HEK293 (cell line): ENCODE measurements at regions not wholly inside any gene's neighbourhood (a gene's known extent, or its start where the extent isn't known, plus 50 kb on each side); places are given as distances from the start of the nearest gene placed in this dataset.

Experiments used
- CTCF ChIA-PET: fragments of 350-600 bp; formaldehyde crosslinking; extraction: SDS; loops from one replicate; lab custom pipeline; 2021; ENCODE audit warnings: antibody characterized with exemption; lab: Yijun Ruan, JAX
- POLR2A ChIA-PET: fragments of 300-600 bp; formaldehyde crosslinking; extraction: SDS; loops from one replicate; lab custom pipeline; 2020; ENCODE audit warnings: antibody characterized with exemption, inconsistent platforms; lab: Yijun Ruan, JAX
- H3K27ac ChIP-seq: fragments of 200-500 bp; sonication (Bioruptor generic); 2 replicates; pipeline ENCODE4 v1.5.1; 2014; ENCODE audit warnings: low read depth, low read length, control low read depth, inconsistent platforms; ENCODE audit errors: extremely low read depth
- H3K36me3 ChIP-seq, 2 experiments: fragments of 200-500 bp in 1 of 2; sonication (Bioruptor generic) in 1 of 2; 1 replicate in 1 of 2; 2 replicates in 1 of 2; pipeline ENCODE4 v1.5.1; 2014 to 2017; ENCODE audit warnings: inconsistent platforms in 2 of 2, low read length in 2 of 2; ENCODE audit not compliant: control insufficient read depth in 2 of 2, insufficient read depth in 1 of 2
- H3K4me1 ChIP-seq: fragments of 200-500 bp; sonication (Bioruptor generic); 2 replicates; pipeline ENCODE4 v1.5.1; 2014; ENCODE audit warnings: mild to moderate bottlenecking, low read length, inconsistent platforms; ENCODE audit not compliant: control insufficient read depth, insufficient read depth
- H3K4me3 ChIP-seq: 2 replicates; pipeline ENCODE4 v1.5.1; 2011; ENCODE audit warnings: low read depth, mild to moderate bottlenecking, control low read depth, low read length, moderate library complexity
- H3K9me3 ChIP-seq: fragments of 200-500 bp; sonication (Bioruptor generic); 2 replicates; pipeline ENCODE4 v1.5.1; 2014; ENCODE audit warnings: low read depth, low read length, inconsistent platforms; ENCODE audit not compliant: control insufficient read depth, insufficient read depth
- HIC1 ChIP-seq: fragments of 450-650 bp; formaldehyde crosslinking; IDR thresholded peaks from 2 replicates; pipeline ENCODE4 v1.5.1; 2016; ENCODE audit warnings: missing biosample characterization, missing genetic modification characterization
- HOXA7 ChIP-seq: sonication (generic); formaldehyde crosslinking; IDR thresholded peaks from 2 replicates; pipeline ENCODE4 v1.8.1; 2022; ENCODE audit warnings: missing genetic modification reagents, borderline replicate concordance
- KLF8 ChIP-seq: fragments of 450-650 bp; formaldehyde crosslinking; IDR thresholded peaks from 2 replicates; pipeline ENCODE4 v1.5.1; 2016; ENCODE audit warnings: missing biosample characterization, missing genetic modification characterization
- PATZ1 ChIP-seq: fragments of 450-650 bp; formaldehyde crosslinking; IDR thresholded peaks from 2 replicates; pipeline ENCODE4 v1.5.1; 2016; ENCODE audit warnings: missing biosample characterization, missing genetic modification characterization
- YY1 ChIP-seq: fragments of 450-650 bp; formaldehyde crosslinking; IDR thresholded peaks from 2 replicates; pipeline ENCODE4 v1.5.1; 2018; ENCODE audit warnings: missing biosample characterization, missing genetic modification characterization
- ZBTB20 ChIP-seq: fragments of 450-650 bp; formaldehyde crosslinking; IDR thresholded peaks from 2 replicates; pipeline ENCODE4 v1.5.1; 2016; ENCODE audit warnings: missing biosample characterization, missing genetic modification characterization
- ZBTB44 ChIP-seq: fragments of 450-650 bp; IDR thresholded peaks from 2 replicates; pipeline ENCODE4 v1.5.1; 2018; ENCODE audit warnings: missing biosample characterization, mild to moderate bottlenecking, missing genetic modification characterization
- ZNF138 ChIP-seq: fragments of 450-650 bp; formaldehyde crosslinking; IDR thresholded peaks from 2 replicates; pipeline ENCODE4 v1.5.1; 2016; ENCODE audit warnings: missing biosample characterization, missing genetic modification characterization, borderline replicate concordance
- ZNF280C ChIP-seq: fragments of 450-650 bp; formaldehyde crosslinking; IDR thresholded peaks from 2 replicates; pipeline ENCODE4 v1.5.1; 2016; ENCODE audit warnings: missing biosample characterization, missing genetic modification characterization
- ZNF362 ChIP-seq: fragments of 450-650 bp; formaldehyde crosslinking; IDR thresholded peaks from 2 replicates; pipeline ENCODE4 v1.5.1; 2016; ENCODE audit warnings: missing biosample characterization, missing genetic modification characterization
- ZNF426 ChIP-seq: fragments of 450-650 bp; formaldehyde crosslinking; IDR thresholded peaks from 2 replicates; pipeline ENCODE4 v1.5.1; 2017; ENCODE audit warnings: missing biosample characterization, missing genetic modification characterization, mild to moderate bottlenecking, inconsistent platforms, moderate library complexity
- ZNF514 ChIP-seq: fragments of 450-650 bp; formaldehyde crosslinking; IDR thresholded peaks from 2 replicates; pipeline ENCODE4 v1.5.1; 2016; ENCODE audit warnings: missing biosample characterization, missing genetic modification characterization
- ZNF560 ChIP-seq: fragments of 450-650 bp; formaldehyde crosslinking; IDR thresholded peaks from 2 replicates; pipeline ENCODE4 v1.5.1; 2017; ENCODE audit warnings: missing biosample characterization, missing genetic modification characterization, borderline replicate concordance
- ZNF561 ChIP-seq: fragments of 450-650 bp; IDR thresholded peaks from 2 replicates; pipeline ENCODE4 v1.5.1; 2018; ENCODE audit warnings: missing biosample characterization, missing genetic modification characterization, borderline replicate concordance
- ZNF670 ChIP-seq: fragments of 450-650 bp; formaldehyde crosslinking; IDR thresholded peaks from 2 replicates; pipeline ENCODE4 v1.5.1; 2016; ENCODE audit warnings: missing biosample characterization, missing genetic modification characterization, low read depth
- ZNF777 ChIP-seq: fragments of 450-650 bp; formaldehyde crosslinking; IDR thresholded peaks from 2 replicates; pipeline ENCODE4 v1.5.1; 2017; ENCODE audit warnings: missing biosample characterization, missing genetic modification characterization, borderline replicate concordance
- ZNF837 ChIP-seq: fragments of 450-650 bp; formaldehyde crosslinking; IDR thresholded peaks from 2 replicates; pipeline ENCODE4 v1.5.1; 2016; ENCODE audit warnings: missing biosample characterization, missing genetic modification characterization
- ZSCAN4 ChIP-seq: fragments of 450-650 bp; formaldehyde crosslinking; IDR thresholded peaks from 2 replicates; pipeline ENCODE4 v1.5.1; 2017; ENCODE audit warnings: missing biosample characterization, missing genetic modification characterization
- TF ChIP-seq, protein P1 (sequence below): fragments of 450-650 bp; formaldehyde crosslinking; IDR thresholded peaks from 2 replicates; pipeline ENCODE4 v1.5.1; 2017; ENCODE audit warnings: missing biosample characterization, mild to moderate bottlenecking, missing genetic modification characterization, moderate library complexity
- TF ChIP-seq, protein P2 (sequence below): IDR thresholded peaks from 2 replicates; pipeline ENCODE4 v1.6.1; 2011; ENCODE audit warnings: mild to moderate bottlenecking, low read depth, low read length, borderline replicate concordance

DNA sequence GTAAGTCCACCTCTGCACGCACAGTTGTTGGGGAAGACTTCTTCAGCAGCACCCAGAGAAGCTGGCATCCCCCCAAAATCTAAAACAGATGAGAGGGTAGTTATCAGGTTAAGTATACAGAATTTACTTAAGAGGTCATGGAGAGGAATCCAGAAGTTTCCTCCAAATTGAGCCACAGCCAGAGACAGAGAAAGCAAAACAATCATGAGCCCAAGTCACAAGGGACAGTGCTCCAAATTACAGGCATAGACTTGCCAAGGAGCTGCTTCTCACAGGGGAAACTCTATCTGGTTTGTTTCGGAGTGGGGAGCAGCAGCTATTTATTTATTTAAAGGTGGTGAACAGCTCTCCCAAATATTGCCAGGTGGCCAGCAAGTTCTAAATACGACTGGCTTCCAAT lies 308.4 kb downstream of the SKIDA1 start (continued):
- TF ChIP-seq ZNF138 (tag by site-specific recombination): no peak

DNA sequence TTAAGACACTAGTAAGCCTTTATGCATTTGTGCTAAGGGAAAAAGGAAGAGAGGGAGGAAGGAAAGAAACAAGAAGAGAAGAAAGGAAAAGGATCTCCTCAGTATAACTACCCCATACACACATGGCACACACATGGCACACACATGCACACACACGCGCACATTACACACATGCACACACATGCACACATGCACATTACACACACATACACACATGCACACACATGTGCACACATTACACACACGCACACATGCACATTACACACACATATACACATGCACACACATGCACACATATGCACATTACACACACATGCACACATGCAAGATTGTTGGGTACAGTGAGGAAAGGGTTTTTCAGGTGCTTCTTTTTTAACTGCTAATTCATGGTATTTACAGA lies 311.2 kb downstream of the SKIDA1 start:
- no peaks in the 10 kb centered on the region for H3K4me1 ChIP-seq
- no peak overlapping the region for H3K27ac ChIP-seq
- TF ChIP-seq ZBTB20 (tag by site-specific recombination): no peak
- no peak for TF ChIP-seq ZBTB44 (tag by site-specific recombination)
- no peak for TF ChIP-seq ZNF837
- TF ChIP-seq, protein P1, sequence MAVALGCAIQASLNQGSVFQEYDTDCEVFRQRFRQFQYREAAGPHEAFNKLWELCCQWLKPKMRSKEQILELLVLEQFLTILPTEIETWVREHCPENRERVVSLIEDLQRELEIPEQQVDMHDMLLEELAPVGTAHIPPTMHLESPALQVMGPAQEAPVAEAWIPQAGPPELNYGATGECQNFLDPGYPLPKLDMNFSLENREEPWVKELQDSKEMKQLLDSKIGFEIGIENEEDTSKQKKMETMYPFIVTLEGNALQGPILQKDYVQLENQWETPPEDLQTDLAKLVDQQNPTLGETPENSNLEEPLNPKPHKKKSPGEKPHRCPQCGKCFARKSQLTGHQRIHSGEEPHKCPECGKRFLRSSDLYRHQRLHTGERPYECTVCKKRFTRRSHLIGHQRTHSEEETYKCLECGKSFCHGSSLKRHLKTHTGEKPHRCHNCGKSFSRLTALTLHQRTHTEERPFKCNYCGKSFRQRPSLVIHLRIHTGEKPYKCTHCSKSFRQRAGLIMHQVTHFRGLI (tag by site-specific recombination): no peak
- no peak for TF ChIP-seq ZNF561 (tag by site-specific recombination)
- no peak for TF ChIP-seq ZNF670 (tag by site-specific recombination)
- TF ChIP-seq ZSCAN4 (tag by site-specific recombination): peak; percentile 99
- TF ChIP-seq, protein P2, sequence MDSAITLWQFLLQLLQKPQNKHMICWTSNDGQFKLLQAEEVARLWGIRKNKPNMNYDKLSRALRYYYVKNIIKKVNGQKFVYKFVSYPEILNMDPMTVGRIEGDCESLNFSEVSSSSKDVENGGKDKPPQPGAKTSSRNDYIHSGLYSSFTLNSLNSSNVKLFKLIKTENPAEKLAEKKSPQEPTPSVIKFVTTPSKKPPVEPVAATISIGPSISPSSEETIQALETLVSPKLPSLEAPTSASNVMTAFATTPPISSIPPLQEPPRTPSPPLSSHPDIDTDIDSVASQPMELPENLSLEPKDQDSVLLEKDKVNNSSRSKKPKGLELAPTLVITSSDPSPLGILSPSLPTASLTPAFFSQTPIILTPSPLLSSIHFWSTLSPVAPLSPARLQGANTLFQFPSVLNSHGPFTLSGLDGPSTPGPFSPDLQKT: no peak
- no peak overlapping the region for H3K4me3 ChIP-seq
- ChIA-PET POLR2A (no interaction called here), CTCF (no interaction called here)
- H3K36me3 ChIP-seq: no peaks in the 10 kb centered on the region
- H3K9me3 ChIP-seq: no peaks in the 10 kb centered on the region

DNA sequence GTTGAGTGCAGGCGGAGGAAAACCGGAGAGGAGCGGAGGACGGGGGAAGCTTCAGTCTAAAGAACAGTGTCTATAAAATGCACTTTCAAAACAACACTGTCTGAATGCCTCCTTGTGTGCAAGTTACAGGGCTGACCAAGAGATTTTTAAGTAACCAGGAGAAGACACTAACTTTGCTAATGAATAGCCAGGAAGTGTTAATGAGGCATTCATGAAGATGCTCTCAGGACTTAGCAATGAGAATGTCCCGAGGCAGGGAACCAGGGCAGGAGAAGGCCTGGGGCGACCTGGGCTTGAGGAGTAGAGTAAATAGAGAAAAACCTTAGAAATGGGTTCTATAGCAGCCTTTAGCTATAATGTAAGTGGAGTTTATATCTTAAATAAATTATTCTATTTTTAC lies 312.1 kb downstream of the SKIDA1 start:
- Histone ChIP-seq H3K36me3 (no peaks in the 10 kb centered on the region), H3K4me1 (no peaks in the 10 kb centered on the region), H3K27ac (no peak overlapping the region), H3K4me3 (no peak overlapping the region), H3K9me3 (no peaks in the 10 kb centered on the region)
- POLR2A ChIA-PET: no interaction called here
- CTCF ChIA-PET: no interaction called here
- TF ChIP-seq ZNF426 (no peak), ZNF777 (no peak), ZNF280C (tag by site-specific recombination) (no peak), ZNF514 (tag by site-specific recombination) (no peak), HOXA7 (no peak), ZNF560 (tag by site-specific recombination) (no peak), PATZ1 (tag by site-specific recombination) (no peak), ZNF362 (tag by site-specific recombination) (no peak), KLF8 (no peak), HIC1 (tag by site-specific recombination) (no peak), YY1 (tag by site-specific recombination) (no peak)
